DMS153 (cell line): ENCODE measurements at regions not wholly inside any gene's neighbourhood (a gene's known extent, or its start where the extent isn't known, plus 50 kb on each side); places are given as distances from the start of the nearest gene placed in this dataset.

Experiments
- DNase-seq: peaks from one replicate; lab custom pipeline; 2025; lab: John Stamatoyannopoulos, UW

DNA sequence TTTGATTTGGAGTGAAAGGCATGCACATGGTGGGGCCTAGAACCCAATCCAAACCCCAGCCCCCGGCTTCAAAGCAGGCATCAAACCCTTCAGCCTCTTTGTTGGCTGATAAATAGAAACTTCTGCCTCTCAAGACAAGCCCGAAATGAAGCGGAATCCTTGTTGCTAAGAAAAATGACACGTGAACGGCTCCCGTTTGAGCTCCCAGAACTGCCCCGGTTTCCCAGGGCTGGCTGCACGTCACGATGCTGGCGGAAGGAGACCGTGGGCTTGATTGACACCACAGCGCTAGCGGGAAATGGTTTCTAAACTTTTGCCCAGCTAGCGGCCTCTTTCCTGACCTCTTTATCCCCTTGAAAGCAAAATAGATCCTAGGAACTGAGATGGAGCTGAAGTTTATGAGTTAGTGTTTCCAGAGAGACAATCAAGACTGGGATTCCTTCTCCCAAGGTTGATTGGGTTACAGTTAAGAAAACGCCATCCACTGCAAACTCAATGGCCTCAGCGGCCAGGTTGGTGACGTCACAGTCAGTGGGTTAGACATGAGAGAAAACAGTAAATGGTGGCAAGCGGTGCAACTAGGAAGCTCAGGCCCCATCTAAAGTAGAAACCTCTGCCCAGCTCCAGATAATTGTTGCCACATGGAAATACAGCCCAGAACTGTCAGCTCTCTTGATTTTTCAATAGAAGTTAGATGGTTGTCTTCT lies 117.0 kb downstream of the ANKRD60 start:
- DNase-seq: no peak

DNA sequence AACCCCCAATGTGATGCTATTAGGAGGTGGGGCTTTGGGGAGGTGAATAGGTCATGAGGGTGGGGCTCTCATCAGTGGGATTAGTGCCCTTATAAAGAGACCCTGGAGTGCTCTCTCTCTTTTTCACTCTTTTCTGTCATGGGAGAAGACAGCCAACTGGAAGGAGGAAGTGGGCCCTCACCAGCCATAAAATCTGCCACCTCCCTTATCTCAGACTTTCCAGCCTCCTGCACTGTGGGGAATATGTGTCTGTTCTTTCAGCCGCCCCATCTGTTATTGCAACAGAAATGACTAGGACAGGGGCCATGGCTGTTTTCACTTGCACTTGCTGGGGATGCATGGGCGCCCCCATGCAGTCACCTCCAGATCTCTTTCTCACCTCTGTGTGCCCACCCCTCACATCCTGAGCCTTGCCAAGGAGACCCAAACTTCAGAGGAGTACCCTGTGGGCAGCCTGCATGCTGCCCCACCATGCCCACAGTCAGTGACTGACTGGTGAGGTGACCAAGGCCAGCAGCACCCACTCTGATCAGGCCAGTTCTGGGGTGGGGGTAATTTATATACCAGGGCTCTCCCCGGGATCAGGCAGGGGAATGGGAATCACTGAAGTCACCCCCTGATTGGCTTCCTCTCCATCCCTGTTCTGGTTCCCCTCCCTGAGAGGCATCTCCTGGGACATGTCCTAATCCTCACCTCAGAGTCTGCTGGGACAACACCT lies 118.4 kb downstream of the ANKRD60 start:
- DNase-seq: no peak

DNA sequence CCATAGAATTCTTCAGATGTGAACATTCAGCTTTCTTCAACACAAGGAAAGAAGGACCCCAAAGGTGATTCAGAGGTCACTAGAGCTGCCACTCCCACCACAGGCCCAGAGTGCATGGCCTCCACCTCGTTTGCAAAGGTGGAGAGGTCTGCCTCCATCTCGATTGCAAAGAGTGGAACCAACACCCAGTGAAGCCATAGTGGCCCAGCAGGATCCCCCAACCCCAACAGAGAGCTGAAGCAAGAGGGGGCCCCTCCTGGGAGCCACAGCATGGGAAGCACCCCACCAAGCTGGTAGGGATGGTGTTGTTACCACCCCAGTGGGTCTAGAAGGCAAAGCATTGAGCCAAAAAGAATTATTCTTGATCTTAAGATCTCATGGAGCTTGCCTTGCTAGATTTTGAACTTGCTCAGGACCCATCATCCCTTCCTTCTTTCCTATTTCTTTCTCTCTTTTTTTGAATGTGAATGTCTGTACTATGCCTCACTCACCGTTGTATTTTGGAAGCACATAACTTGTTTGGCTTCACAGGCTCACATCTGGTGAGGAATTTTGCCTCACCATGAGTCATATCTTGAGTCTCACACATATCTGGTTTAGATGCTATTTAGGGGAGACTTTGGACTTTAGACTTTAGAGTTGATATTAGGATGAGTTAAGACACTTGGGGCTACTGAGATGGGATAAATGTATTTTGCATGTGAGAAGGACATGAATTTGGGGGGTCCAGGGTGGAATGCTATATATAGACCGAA lies 119.2 kb downstream of the ANKRD60 start:
- no peak for DNase-seq

DNA sequence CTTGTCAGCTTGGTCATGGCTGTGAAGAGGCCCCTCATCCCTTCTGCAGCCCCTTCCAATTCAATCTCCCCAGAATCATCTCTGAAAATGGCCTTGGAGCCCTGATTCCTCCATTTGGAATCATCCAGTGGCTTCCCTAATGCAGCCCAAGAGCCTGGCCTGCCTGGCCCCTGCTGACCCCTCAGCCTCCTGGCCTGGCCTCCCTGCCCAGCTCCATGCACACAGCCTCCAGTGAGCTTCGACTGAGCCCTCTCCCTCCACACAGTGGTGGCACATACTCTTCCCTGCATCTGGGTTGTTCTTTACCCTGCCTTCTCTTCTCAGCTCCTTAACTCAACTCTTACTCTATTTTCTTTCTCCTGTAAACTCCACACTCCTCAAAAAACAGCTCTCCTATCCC lies 120.9 kb downstream of the ANKRD60 start:
- no peak for DNase-seq

DNA sequence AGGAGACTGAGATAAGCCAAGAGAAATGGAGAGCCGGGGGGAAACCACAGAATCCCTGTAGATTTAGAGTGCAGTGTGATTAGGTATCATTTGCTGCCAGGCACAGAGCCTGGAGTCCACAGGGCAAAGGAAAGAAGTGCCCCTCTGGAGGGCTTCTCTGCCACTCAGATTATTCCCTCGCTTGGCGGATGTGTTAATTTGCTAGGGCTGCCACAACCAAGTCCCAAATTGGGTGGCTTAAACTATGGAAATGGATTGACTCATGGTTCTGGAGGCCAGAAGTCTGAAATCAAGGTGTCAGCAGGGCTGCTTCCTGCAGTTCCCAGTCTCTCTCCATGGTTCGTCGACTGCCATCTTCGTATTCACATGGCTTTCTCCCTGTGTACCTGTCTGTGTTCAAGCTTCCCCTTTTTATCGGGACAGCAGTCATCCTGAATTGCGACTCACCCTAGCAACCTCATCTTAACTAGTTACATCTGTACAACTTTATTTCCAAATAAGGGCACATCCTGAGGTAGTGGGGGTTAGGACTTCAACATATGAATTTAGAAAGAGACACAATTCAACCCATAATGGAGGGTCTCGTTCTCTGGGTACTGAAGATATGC lies 122.2 kb downstream of the ANKRD60 start:
- DNase-seq: no peak

DNA sequence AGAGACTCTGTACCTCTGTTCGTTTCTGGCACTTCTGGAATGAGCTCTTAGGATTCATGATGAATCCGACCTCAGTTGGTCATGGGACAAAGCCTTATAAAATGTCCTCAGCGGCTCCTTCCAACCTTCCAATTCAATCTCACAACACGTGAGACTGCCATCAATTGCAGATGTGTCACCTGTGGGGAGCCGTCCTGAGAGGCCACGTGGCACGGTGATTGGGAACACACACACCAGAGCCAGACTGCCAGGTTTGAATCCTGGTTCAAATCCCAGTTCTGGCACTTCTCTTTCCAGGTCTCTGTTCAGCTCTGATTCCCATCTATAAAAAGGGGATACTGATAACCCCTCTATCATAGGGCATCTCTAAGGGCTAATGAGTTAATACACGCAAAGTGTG lies 124.5 kb downstream of the ANKRD60 start:
- DNase-seq: no peak

DNA sequence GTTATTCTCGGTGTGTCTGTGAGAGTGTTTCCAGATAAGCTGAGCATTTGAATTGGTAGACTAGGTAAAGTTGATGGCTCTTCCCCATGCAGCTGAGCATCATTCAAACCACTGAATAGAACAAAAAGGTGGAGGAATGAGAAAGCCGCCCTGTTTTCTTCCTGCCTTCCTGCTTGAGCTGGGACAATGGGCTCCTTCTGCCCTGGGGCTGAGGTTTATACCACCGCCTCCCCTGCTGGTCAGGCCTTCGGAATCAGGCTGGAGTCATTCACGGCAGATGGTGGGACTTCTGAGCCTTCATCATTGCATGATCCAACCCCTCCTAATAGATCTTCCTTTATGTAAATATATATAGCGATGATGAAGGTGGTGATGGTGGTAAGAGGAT lies 124.9 kb downstream of the ANKRD60 start:
- DNase-seq: no peak

DNA sequence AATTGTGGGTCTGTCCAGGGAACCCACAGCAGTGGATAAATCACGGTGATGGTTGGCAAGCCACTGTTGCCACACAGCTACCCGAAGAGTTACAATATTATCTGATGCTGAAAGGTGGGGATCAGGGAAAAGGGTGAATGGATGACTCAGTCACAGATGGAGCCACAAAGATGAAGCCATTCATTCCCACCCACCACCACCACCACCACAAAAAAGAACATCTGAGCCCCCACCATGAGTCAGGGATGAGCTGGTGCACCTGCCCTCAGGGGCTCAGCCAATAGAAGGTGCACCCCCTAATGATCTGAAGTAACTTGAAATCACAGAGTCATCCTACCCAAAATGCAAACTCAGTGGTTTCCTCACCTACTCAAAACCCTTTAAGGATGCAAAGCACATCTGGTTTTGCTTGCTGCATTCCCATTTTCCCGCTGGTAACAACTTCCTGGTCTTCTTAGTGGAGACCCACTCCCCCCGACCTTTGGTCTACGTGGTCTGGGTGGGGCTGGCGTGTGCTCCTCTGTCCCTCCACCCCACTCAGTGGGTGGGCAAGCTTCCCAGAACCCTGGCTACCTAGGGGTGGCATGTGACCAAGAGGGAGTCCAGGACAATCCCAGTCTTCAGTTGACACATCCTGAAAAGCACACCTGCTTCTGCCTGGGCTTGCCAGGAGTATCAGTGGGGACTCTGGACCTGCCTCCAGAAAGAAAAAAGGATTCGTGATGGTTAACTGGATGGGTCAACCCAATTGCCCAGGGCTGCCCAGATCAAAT lies 125.5 kb downstream of the ANKRD60 start:
- DNase-seq: no peak

DNA sequence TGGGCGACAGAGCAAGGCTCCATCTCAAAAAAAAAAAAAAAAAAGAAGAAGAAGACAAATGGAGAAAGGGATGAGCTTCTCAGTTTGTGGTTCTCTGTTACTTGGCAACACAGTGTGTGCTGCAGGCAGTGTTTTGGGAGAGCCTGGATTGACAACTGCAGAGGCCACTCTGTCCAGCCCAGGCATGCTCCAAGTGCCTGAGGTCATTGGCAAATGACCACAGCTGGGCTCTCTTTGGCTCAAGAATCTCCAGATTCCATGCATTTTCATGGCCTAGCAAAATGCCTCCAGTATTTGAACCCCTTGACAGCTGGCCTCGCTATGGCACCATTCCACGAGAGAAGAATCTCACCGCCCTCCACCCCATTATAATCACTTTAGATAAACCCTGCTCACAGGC lies 126.2 kb downstream of the ANKRD60 start:
- DNase-seq: no peak

DNA sequence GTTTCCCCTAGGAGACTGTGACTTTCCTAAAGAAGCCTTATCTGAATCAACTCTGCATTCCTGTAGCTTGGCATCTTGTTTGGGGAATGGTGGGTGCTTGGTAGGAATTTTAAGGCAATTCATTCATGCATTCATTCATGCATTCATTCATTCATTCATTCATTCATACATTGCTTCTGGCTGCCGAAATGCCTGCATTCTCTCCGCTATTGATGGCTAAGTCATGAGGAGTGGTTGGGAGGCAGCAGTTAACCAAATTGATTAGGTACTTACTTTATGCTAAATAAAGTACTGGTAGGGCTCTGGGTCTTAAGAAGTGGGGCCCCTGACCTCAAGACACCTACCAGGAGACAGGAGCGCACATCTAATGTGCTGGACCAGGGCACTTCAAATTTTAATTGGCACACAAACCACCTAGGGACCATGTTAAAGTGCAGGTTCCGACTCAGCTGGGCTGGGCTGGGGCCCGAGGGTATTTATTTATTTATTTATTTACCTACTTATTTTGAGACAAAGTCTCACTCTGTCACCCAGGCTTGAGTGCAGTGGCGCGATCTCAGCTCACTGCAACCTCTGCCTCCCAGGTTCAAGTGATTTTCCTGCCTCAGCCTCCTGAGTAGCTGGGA lies 127.6 kb downstream of the ANKRD60 start:
- no peak for DNase-seq

DNA sequence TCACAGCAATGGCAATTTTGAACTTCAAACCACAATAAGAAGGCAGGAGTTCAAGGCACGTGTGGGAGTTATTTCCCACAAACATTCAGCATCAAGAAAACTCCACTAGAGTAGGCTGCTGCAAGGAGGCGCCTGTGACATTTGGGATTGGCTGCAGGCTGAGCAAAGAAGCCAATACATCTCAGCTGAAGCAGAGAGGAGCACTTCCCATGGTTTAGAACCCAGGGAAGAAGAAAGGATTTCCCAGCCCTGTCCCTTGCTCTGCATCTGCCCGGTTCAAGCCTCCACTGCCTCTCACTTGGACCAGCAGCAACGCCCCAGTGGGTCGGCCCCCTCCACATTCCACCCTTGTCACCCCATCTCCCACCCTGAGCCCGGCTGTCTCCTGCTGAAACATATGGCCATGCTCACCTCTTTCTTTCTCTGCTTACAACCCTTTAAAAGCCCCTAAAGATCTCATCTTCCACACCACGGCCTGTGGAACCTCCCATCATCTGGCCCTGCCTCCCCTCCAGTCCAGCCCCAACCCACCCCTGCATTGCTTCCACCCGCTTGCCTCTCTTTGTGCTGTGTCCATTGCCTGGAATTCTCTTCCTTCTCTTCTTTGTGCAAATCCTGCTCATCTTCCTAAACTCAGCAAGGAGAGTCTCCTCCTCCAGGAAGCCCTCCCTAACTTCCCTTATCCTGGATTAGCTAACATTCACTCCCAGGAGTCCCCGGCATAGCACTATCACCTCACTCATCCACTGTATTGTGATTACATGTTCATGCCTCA lies 128.3 kb downstream of the ANKRD60 start:
- no peak for DNase-seq

DNA sequence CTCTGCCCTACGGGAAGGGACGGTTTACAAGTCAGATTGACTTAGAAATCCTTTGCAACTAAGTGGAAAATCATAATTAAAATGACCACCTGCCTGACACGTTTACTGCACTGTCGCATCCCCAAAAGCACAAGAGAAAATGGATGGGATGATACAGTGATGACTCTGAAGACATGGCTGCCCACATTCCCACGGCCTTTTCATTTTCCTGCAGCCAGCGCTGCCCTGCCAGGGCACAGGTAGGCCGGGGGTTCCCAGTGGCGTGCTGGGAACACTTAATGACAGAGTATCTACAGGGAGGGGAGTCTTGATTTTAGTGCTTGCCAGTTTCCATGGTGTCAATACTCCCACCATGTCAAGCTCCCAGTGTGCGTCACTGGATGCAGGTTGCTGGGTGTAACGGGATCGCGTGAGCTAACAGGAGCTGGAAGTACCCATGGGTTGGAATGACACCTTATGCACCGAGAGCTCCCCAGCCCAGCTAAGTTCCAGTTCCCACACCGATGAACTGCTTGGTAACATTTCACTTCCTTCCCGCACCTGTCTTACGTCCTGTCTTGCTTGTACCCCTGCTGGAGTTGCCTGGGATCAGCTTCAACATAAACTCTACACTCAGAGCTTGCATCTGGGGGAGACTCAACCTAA lies 129.0 kb downstream of the ANKRD60 start:
- DNase-seq: no peak

DNA sequence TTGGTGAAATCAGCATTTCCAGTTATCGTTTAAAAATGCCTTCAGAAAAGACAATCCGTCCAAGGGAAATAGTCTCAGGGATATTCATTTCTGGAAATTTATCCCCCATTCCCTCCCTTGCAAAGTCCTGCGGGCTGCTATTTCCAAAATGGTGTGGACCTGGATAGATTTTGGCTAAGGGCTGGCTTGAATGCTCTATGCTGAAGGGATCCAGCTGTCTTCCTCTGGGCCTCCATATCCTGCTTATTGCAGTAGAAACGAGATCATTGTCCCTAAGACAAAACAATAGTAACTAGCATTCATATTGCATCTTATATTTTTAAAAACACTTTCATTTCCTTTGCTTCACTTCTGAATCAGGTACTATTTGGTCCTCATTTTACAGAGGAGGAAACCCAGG lies 129.9 kb downstream of the ANKRD60 start:
- DNase-seq: no peak

DNA sequence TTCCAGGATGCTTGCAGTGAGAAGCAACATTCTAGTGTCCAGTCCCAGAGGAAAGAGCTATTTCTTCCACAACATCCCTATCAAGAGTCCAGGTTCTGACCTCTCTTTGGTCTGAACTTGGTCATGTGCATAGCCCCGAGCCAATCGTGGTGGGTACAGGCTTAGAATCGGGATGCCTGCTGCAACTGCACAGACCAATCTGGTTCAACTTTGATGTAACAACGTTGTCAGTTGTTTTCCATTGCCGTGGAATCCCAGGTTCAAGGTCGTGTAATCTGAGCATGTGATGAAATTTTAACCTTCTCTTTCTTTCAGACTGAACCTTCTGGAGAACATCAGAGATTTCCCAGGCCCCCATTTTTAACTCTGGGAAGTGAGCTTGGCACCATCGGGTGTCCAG lies 130.5 kb downstream of the ANKRD60 start:
- no peak for DNase-seq

DNA sequence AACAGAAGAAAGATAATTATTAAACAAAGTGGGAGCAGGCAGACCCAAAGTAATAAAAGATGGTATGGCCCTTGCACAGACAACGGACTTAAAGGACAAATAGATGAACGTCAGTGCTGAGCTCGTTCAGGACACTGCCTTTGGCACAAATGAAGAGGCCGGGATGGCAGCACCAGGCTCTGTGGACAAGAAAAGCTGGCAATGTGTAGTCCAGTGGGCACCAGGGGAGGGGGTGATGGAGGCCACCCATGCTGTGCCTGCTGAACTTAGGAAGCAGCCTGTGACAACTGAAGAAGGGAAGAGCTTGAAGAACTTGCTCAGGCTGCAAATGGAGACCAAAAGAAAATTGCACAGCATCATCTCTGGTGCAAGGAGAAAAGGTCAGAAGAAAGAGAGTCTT lies 131.0 kb downstream of the ANKRD60 start:
- DNase-seq: no peak

DNA sequence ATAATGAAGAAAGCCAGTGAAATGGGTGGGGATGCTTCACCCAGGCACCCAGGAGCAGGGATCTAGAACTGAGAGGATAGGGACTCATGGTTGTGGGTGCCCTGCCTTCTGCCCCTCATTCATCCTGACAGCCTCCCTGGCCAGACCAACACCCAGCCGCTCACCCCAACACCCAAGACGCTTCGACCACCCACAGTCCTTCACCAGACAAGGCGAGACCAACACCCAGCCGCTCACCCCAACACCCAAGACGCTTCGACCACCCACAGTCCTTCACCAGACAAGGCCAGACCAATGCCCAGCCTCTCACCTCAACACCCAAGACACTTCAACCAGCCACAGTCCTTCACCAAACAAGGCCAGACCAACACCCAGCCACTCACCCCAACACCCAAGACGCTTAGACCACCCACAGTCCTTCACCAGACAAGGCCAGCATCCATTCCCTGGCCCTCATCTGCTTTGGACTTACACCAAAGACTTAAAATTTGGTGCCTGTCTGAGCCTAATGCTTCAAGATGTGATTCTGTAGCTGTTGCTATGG lies 131.5 kb downstream of the ANKRD60 start:
- no peak for DNase-seq

DNA sequence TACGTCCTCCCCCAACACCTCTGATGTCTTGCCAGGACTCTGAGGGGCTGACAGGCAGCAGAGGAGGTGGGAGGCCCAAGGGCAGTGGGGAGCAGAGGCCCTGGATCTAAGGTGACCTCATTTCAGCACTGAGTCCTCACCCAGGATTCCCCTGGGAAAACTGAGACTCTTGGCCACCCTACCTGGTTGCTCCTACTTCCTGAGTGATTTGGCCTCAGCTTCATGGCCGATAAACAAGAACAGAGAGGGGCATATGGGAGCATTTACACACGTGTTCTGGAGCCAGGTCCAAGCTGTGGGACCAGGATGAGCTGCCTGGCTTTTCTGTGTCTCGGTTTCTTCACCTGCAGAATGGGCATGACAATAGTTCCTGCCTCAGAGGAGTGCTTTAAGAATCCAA lies 133.8 kb downstream of the ANKRD60 start:
- no peak for DNase-seq

DNA sequence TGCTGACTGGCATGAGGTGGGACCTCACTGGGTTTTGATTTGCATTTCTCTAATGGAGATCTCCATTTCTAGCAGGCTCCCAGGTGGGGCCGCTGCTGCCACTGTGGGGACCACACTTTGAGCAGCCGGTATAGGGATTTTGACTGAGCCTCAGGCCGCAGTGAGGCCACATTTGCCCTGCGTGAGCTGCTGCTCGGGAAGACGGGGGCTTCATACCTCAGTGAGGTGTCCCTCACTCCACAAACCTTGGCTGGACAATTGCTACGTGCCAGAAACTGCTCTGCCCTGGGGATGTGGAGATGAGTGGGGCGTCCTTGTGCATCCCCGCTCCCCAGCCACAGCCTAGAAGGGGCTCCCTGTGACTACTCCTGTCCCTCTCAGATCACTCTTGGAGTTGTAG lies 134.3 kb downstream of the ANKRD60 start:
- DNase-seq: no peak

DNA sequence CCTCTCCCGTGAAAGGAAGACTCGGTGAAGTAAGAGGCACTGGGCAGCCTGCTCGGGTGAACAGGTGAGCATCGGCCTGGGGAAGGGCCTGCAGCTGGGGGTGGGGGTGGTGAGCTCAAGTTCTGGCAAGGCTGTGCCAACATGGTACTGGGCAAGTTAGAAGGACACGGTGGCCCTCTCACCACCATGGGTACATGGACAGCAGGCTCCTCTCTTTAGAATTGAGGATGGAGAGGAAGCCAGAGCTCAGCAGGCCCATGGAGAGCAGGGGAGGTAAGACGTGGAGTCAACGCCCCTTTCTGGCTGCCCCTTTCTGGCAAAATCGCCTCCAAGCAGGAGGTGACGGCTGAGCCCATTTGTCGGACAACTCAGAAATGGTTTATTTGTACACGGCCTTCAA lies 135.6 kb downstream of the ANKRD60 start:
- no peak for DNase-seq

DNA sequence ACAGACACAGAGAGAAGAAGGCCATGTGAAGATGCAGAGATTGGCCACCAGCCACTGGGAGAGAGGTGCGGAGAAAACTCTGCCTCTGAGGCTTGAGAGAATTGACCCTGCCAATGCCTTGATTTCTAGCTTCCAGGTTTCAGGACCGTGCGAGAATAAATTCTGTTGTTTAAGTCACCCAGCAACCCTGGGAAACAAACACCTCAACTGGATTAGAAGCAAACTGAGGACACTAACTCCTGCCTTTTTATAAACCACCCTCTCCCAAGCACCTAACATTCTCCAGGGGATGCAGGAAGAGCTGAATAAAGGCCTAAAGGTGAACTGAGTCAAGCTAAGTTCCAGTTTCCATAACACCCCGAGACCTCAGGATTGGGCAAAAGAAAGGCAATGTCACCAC lies 136.1 kb downstream of the ANKRD60 start:
- no peak for DNase-seq
